HEK293T (cell line): ENCODE measurements at regions not wholly inside any gene's neighbourhood (a gene's known extent, or its start where the extent isn't known, plus 50 kb on each side); places are given as distances from the start of the nearest gene placed in this dataset.
"Not testable (repeated sequence)": the region's sequence is repeated elsewhere in the genome, so short reads cannot be mapped to it uniquely, and the experiment has no call there.

Experiments
- CTCF ChIA-PET: fragments of 350-600 bp; formaldehyde crosslinking; extraction: SDS; loops from one replicate; lab custom pipeline; 2021; ENCODE audit warnings: antibody characterized with exemption, inconsistent platforms; lab: Yijun Ruan, JAX
- POLR2A ChIA-PET: fragments of 350-600 bp; formaldehyde crosslinking; extraction: SDS; loops from one replicate; lab custom pipeline; 2020; ENCODE audit warnings: antibody characterized with exemption, inconsistent platforms; lab: Yijun Ruan, JAX
- DNase-seq: peaks from one replicate; pipeline ENCODE4 v3.0.0; 2012; ENCODE audit warnings: mixed read lengths; ENCODE audit errors: extremely low spot score
- ARNT ChIP-seq: fragments of 450-650 bp; IDR thresholded peaks from 2 replicates; pipeline ENCODE4 v1.6.1; 2017; ENCODE audit warnings: mild to moderate bottlenecking
- BHLHE40 ChIP-seq: fragments of 450-650 bp; IDR thresholded peaks from 2 replicates; pipeline ENCODE4 v1.6.1; 2016; ENCODE audit warnings: mild to moderate bottlenecking, moderate library complexity, borderline replicate concordance
- CTBP1 ChIP-seq: fragments of 450-650 bp; IDR thresholded peaks from 2 replicates; pipeline ENCODE4 v1.6.1; 2016; ENCODE audit warnings: borderline replicate concordance
- ELF4 ChIP-seq: fragments of 450-650 bp; IDR thresholded peaks from 2 replicates; pipeline ENCODE4 v1.6.1; 2017; ENCODE audit warnings: antibody characterized with exemption
- FOXA1 ChIP-seq: fragments of 450-650 bp; IDR thresholded peaks from 2 replicates; pipeline ENCODE4 v1.6.1; 2016; ENCODE audit warnings: mild to moderate bottlenecking
- FOXK2 ChIP-seq: fragments of 450-650 bp; IDR thresholded peaks from 2 replicates; pipeline ENCODE4 v1.6.1; 2016; ENCODE audit warnings: mild to moderate bottlenecking
- FOXM1 ChIP-seq: fragments of 450-650 bp; IDR thresholded peaks from 2 replicates; pipeline ENCODE4 v1.6.1; 2017; ENCODE audit warnings: mild to moderate bottlenecking, borderline replicate concordance
- HDGF ChIP-seq: fragments of 450-650 bp; IDR thresholded peaks from 2 replicates; pipeline ENCODE4 v1.6.1; 2017; ENCODE audit warnings: antibody characterized with exemption, borderline replicate concordance
- L3MBTL2 ChIP-seq: fragments of 450-650 bp; conservative IDR thresholded peaks from 2 replicates; pipeline ENCODE4 v1.6.1; 2016; ENCODE audit warnings: mild to moderate bottlenecking
- LEF1 ChIP-seq: fragments of 450-650 bp; IDR thresholded peaks from 2 replicates; pipeline ENCODE4 v1.6.1; 2017; ENCODE audit warnings: mild to moderate bottlenecking, borderline replicate concordance
- NFRKB ChIP-seq: fragments of 450-650 bp; IDR thresholded peaks from 2 replicates; pipeline ENCODE4 v1.6.1; 2016; ENCODE audit warnings: mild to moderate bottlenecking, moderate library complexity
- PKNOX1 ChIP-seq: fragments of 450-650 bp; IDR thresholded peaks from 2 replicates; pipeline ENCODE4 v1.6.1; 2016
- SP1 ChIP-seq: fragments of 450-650 bp; IDR thresholded peaks from 2 replicates; pipeline ENCODE4 v1.6.1; 2017
- SUZ12 ChIP-seq: fragments of 450-650 bp; IDR thresholded peaks from 2 replicates; pipeline ENCODE4 v1.6.1; 2016; ENCODE audit warnings: mild to moderate bottlenecking
- TARDBP ChIP-seq: fragments of 450-650 bp; IDR thresholded peaks from 2 replicates; pipeline ENCODE4 v1.6.1; 2016
- ZNF384 ChIP-seq: fragments of 450-650 bp; IDR thresholded peaks from 2 replicates; pipeline ENCODE4 v1.6.1; 2016

- DNase-seq, result no peak
- ChIA-PET POLR2A (no interaction called here), CTCF (no interaction called here)
Observed at GRCh38 chr16:8084882-8085281, 505.4 kb downstream of the TMEM114 start.

GRCh38 chr16:8084302-8084701 is 506.0 kb downstream of the TMEM114 start:
- ChIA-PET CTCF (no interaction called here), POLR2A (no interaction called here)
- DNase-seq, result no peak
- no peak for TF ChIP-seq SUZ12
- no peak for TF ChIP-seq ZNF384
- no peak for TF ChIP-seq FOXM1
- TF ChIP-seq TARDBP, result no peak
- TF ChIP-seq L3MBTL2, result no peak
- TF ChIP-seq BHLHE40, result no peak
- no peak for TF ChIP-seq ARNT
- no peak for TF ChIP-seq CTBP1
- TF ChIP-seq HDGF, result no peak
- no peak for TF ChIP-seq FOXA1
- no peak for TF ChIP-seq PKNOX1
- TF ChIP-seq ELF4, result no peak
- no peak for TF ChIP-seq SP1
- no peak for TF ChIP-seq NFRKB
- TF ChIP-seq LEF1, result no peak
- no peak for TF ChIP-seq FOXK2

More at GRCh38 chr16:8084882-8085281, 505.4 kb downstream of the TMEM114 start:
- TF ChIP-seq BHLHE40 (no peak), LEF1 (no peak), TARDBP (no peak), SP1 (no peak), FOXK2 (no peak), ZNF384 (no peak), NFRKB (no peak)

GRCh38 chr16:8083560-8083959 is 506.8 kb downstream of the TMEM114 start:
- ChIA-PET CTCF (no interaction called here), POLR2A (no interaction called here)
- TF ChIP-seq HDGF (no peak), ELF4 (no peak), NFRKB (no peak), FOXK2 (no peak), TARDBP (no peak), L3MBTL2 (no peak)
- DNase-seq, result no peak

GRCh38 chr16:8080817-8081216 is 509.5 kb downstream of the TMEM114 start:
- TF ChIP-seq FOXA1, result no peak
- no peak for DNase-seq
- CTCF ChIA-PET, result no interaction called here
- POLR2A ChIA-PET, result no interaction called here

- TF ChIP-seq CTBP1, result no peak
- no peak for TF ChIP-seq L3MBTL2
- TF ChIP-seq TARDBP, result no peak
- no peak for TF ChIP-seq BHLHE40
- no peak for TF ChIP-seq PKNOX1
- no peak for TF ChIP-seq FOXK2
- TF ChIP-seq ELF4, result no peak
- DNase-seq, result no peak
- POLR2A ChIA-PET, result no interaction called here
Observed at GRCh38 chr16:8075271-8075670, 515.0 kb downstream of the TMEM114 start.

GRCh38 chr16:8070506-8070905 is 519.8 kb downstream of the TMEM114 start:
- no peak for DNase-seq
- TF ChIP-seq HDGF, result no peak
- no peak for TF ChIP-seq BHLHE40
- TF ChIP-seq LEF1, result no peak
- TF ChIP-seq NFRKB, result no peak
- TF ChIP-seq CTBP1, result no peak
- no peak for TF ChIP-seq ELF4
- TF ChIP-seq L3MBTL2, result no peak
- TF ChIP-seq ARNT, result no peak
- no peak for TF ChIP-seq TARDBP
- no peak for TF ChIP-seq SUZ12
- POLR2A ChIA-PET, result no interaction called here
- CTCF ChIA-PET, result no interaction called here

More at GRCh38 chr16:8075271-8075670, 515.0 kb downstream of the TMEM114 start:
- CTCF ChIA-PET, result no interaction called here

- CTCF ChIA-PET, result not testable (repeated sequence)
Observed at GRCh38 chr16:8068225-8068624, 522.1 kb downstream of the TMEM114 start.

GRCh38 chr16:8063159-8063558 is 527.2 kb downstream of the TMEM114 start:
- no peak for TF ChIP-seq L3MBTL2
- TF ChIP-seq CTBP1, result no peak
- TF ChIP-seq PKNOX1, result no peak
- no peak for TF ChIP-seq HDGF
- no peak for TF ChIP-seq ZNF384
- no peak for TF ChIP-seq LEF1
- TF ChIP-seq SP1, result no peak
- TF ChIP-seq ELF4, result no peak
- TF ChIP-seq ARNT, result no peak
- TF ChIP-seq NFRKB, result no peak
- TF ChIP-seq FOXK2, result no peak
- no peak for TF ChIP-seq BHLHE40
- TF ChIP-seq FOXA1, result no peak
- no peak for TF ChIP-seq SUZ12
- DNase-seq, result no peak
- ChIA-PET POLR2A (no interaction called here), CTCF (no interaction called here)

More at GRCh38 chr16:8068225-8068624, 522.1 kb downstream of the TMEM114 start:
- DNase-seq, POLR2A ChIA-PET: not testable (repeated sequence)
